GM18511 (cell line): ENCODE measurements at regions not wholly inside any gene's neighbourhood (a gene's known extent, or its start where the extent isn't known, plus 50 kb on each side); places are given as distances from the start of the nearest gene placed in this dataset.

Source experiments
- ATAC-seq: cut with Tn5 transposase; IDR thresholded peaks from one replicate; pipeline ENCODE4 v1.9.1; 2021; ENCODE audit warnings: mild to moderate bottlenecking, moderate library complexity; ENCODE audit not compliant: unreplicated experiment

DNA sequence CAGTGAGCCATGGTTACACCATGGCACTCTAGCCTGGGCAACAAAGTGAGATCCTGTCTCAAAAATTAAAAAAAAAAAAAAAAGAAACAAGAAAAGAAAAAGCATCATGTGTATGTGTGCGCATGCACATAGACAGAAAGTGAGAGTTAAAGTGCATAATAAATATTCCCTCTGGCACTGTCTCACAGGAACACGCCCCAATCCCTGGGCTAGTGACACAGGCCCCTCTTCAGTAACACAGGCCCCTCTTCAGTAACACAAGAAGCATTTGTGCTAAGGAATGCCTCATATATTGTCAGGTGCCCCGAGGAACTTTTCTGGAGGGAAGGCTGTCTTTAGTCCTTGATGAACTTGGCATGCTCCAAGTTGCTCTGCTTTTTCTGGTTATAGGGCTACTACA, 57.5 kb downstream of the RPL27A start:
- ATAC-seq = no peak

GRCh38 chr11:8744423-8744822, 61.8 kb downstream of the RPL27A start:
- ATAC-seq = no peak

GRCh38 chr11:8745431-8746253, 63.0 kb downstream of the RPL27A start:
- no peak for ATAC-seq

DNA sequence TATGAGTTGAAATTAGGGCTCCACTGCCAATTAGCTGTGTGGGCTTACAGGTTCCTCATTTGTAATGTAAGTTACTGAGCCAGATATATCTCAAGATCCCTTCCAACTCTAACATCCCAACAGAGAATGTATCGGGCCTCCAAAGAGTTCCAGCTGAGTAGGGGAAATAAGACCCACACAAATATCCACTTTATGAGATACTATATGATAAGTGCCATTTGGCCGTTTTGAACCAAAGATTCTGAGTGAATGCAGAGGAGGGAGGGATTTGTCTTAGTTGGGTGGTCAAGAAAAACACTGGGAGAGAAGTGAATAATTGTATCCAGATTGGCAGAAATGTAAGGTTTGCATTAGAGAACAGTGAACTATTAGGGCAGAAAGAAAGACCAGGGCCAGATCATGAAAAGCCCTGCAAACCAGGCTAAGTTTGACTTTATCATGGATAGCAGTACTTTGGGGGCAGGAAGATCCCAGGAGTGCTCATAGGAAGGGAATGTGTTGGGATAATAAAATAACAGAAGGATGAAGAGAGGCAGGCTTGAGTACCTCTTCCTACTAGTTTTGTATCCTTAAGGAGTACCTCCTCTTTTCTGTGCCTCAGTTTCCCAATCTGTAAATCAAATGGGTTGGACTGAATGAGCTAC, 63.9 kb downstream of the RPL27A start:
- no peak for ATAC-seq

GRCh38 chr11:8747173-8747572, 64.6 kb downstream of the RPL27A start:
- ATAC-seq = no peak

- no peak for ATAC-seq
Observed at GRCh38 chr11:8748317-8748716, 65.7 kb downstream of the RPL27A start.

DNA sequence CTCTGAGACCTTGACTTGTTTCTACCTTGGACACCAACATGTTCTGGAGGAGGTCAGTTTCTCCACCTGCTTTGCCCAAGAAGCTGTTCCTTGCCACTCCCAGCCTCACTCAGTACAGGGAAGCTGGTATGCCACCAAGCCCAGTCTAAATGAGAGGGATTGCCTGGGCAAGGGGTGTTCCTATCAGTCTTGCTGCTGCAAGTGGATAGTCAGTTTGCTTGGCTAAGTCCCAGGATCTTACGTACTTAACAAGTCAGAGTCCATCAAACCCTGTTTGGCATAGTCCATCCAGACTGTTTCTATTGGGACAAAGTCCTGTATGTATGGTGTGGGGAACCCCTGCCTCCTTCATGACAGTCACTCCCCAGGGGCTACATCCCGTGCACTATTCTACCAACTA, 66.6 kb downstream of the RPL27A start:
- ATAC-seq = no peak

DNA sequence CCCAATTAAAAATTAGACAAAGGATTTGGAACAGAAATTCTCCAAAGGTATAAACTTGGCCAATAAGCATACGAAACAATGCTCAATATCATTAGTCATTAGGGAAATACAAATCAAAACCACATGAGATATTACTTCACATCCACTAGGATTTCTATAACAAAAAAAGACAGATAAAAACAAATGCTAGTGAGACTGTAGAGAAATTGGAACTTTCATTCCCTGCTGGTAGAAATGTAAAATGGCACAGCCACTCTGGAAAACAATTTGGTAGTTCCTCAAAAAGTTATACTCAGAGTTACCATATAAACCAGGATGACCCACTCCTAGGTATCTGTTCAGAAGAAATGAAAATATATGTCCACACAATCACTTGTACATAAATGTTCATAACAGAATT, 71.6 kb downstream of the RPL27A start:
- ATAC-seq = no peak

DNA sequence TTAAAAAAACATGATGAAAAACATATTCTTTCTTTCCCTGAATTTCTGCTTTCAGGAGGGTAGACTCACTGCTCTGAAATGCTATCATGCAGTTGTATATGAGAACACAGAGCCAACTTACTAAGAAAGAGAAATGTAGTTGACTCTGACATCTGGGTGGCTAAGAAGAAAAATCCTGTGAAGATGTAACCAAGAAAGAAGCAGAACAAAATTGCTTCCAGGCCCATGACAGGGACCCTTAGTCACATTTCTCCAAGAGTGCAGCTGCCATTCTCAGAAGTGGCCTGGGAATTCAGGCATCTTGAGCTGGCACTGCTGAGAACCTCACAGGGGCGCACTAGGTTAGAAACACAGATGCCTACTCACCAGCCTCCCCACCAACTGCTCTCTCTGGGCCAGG, 73.6 kb downstream of the RPL27A start:
- no peak for ATAC-seq

- no peak for ATAC-seq
Observed at GRCh38 chr11:8757047-8757446, 74.5 kb downstream of the RPL27A start.

DNA sequence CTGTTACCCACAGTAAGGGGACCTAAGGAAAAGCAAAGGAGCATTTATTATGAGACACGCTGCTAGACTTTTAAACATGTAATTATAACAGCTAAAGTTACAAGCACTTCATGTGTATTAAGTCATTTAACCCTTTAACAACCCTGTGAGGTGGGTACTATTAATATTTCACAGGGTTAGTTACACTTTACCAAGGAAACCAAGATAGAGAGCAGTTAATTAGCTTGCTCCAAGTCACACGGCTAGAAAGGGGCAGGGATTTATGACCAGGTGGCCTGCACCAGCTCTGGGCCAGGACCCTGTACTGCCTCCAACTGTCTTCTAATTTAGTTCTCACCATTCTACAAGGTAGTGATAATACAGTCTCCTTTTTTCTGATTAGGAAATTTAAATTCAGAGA, 74.9 kb downstream of the RPL27A start:
- no peak for ATAC-seq

DNA sequence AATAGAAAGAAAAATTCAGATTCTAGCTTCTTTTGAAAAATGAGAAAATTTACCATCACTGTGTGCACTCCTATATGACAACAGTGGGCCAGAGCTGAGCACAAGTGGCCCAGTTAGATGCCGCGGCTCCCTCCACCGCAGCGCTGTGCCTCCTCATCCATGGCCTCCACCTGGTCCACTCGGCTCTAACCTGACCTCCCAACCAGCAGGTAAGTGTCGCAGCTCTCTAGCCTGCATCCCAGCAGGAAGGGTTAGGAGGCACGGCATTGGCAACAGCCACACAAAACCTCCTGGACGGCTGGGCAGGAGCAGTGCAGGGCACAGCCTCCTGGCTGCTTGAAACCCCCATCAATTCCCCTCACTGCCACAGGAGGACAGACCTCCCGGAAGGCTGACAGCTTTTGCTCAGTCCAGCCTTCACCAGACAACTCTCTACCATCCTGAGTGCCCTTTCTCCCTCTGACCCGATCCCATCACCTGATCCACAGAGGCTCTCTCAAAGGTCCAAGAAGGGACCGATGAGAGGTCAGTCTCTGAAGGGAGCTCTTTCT, 76.1 kb downstream of the RPL27A start:
- ATAC-seq = no peak

DNA sequence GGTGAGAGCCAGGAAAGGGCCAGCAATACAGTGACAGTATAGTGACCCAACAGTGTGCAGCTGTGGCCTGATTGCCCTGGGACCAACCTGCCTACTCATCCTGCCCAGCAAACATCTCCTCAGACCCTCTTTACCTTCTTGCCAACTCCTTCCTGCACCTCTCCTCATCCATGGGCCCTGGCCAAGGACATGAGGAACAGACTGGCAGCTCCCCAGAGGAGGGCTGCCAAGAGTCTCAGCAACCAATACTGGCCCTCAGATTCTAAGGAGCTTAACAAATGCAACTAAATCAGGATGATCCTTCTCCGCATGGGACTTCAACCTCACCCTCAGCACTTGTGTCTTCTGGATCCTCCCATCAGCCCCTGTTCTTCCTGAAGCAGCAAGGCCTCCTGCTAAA, 77.0 kb downstream of the RPL27A start:
- no peak for ATAC-seq

- no peak for ATAC-seq
Observed at GRCh38 chr11:8760896-8761295, 78.3 kb downstream of the RPL27A start.

DNA sequence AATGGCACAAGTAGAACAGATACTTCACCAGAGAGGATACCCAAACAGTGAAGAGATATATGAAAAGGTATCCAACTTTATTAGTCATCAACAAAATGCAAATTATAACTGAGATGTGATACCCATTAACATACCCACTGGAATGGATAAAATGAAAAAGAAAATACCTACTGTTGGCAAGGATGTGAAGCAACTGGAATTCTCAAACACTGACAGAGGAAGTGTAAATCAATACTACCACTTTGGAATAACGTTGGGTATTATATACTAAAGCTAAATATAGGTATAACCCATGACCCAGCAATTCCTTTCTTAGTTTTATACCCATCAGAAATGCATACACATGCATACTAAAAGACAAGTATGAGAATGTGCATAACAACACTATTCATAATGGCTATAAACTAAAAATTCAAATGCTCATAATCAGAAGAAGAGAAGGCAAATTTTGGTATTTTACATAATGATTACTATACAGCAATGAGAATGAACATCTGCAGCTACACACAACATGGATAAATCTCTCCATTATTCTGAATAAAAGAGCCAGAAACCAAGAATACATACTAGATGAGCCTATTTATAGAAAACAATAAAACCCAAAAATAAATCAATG, 80.6 kb downstream of the RPL27A start:
- ATAC-seq = no peak

DNA sequence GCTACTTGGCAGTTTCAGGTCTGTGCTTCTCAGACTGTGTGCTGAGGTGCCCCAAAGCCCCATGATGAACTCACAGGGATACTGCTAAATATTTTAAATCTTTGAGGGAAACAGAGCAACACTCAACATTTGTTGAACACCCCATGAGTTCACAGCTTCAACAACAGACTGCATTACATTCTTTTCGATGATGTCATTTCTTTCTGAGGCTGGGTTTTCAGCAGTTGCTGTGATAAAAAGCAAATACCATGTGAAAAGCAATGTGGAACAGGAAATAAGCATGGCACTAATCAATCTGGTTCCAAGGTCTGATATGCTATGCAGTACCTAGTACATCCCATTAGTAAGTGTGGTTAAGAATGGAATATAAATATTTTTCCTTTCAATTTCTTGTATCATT, 82.7 kb downstream of the RPL27A start:
- no peak for ATAC-seq

DNA sequence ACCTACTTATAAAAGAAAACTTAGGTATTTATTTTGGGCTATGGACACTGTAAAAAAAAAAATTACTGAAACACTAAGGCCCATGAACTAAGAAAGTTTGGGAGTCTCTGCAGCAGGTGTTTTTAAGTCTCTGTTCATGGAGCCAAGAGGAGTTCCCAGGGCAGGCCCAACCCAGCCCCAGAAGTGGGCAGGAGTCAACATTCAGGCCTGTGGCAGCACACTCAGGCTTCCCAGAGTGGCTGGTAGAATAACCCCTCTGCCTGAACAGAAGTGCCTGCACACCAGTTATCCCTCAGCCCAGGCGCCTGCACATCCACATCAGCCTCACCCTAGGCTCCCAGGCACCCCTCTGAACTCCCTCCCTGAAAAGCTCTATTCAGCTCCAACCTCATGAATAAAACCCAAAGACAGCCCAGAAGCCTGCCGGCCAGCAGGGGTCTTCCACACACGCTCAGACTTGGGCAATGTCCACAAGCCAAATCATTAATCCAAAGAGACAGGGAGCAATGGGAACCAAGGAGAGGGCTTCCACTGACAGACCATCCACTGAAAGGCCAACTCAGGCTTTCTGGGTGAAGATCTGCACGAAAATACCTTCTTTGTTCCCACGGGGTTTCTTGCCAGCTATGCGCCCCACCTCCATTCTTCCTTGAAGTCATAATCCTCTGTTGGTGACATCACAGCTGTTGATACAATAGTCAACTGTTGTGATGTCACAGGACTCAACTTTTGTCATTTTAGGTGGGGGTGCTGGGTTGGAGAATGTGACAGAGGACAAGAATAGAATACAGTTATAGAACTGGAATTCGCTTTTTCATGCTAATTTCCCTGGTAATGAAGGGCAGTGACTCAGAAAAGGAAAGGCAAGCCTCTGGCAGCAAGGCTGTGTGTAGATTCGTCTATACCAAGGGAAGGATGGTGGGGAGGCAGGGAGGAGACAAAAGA, 83.7 kb downstream of the RPL27A start:
- ATAC-seq = no peak

- no peak for ATAC-seq
Observed at GRCh38 chr11:8766988-8767374, 84.4 kb downstream of the RPL27A start.

GRCh38 chr11:8767466-8768142, 85.0 kb downstream of the RPL27A start:
- ATAC-seq = no peak

DNA sequence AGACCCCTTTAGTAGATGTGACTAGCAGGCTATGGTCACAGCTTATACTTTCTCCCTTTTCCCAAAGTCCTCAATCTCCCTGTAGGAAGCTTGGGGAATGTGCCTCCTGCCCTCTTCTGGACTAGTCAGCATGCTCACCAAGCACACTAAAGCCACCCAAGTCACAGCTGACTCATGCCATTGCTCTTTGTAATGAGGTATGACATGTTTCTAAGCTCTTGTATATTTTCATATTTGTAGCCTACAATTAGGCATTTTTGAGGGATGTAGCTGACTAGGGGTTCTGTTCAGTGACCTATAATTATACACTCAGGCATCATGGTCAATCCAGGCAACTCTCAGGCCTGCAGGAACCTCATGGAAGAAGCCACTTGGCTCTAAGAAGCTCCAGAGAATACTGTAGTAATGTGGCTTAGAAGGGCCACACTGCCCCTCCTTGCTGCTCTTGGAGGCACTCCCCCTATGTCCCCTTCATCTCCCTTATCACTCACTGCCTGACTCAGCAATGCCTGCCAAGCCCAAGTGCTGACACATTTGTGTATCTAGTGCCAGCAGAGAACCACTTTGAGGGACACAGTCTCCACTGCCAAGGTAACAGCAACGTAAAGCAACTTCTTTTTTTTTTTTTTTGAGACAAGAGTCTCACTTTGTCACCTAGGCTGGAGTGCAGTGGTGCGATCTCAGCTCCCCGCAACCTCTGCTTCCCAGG, 86.2 kb downstream of the RPL27A start:
- ATAC-seq = no peak
